ENCODE measurements at regions not wholly inside any gene's neighbourhood (a gene's known extent, or its start where the extent isn't known, plus 50 kb on each side); places are given as distances from the start of the nearest gene placed in this dataset.

GRCh38 chr6:135129136-135129856 lies 51.8 kb upstream of the MYB start:
- peak; percentile 82 for FAIRE-seq
- no peak for DNase-seq (ENCODE audit: insufficient read length, low spot score)
- TF ChIP-seq POLR2A (IDR thresholded peaks at IDR 0.05; ENCODE audit: low read depth, low read length): no peak
- no peak for TF ChIP-seq PAX5 (IDR thresholded peaks at IDR 0.05; ENCODE audit: insufficient read depth, low read length, severe bottlenecking)
- no peak for TF ChIP-seq POLR2AphosphoS5 (IDR thresholded peaks at IDR 0.05; ENCODE audit: low read depth, low read length)
- 0 out of 2 replicates have a peak, but pooled peaks have one; percentile 29 for TF ChIP-seq SPI1 (IDR thresholded peaks at IDR 0.05; ENCODE audit: low read depth, low read length)
- no peak for TF ChIP-seq TAF1 (IDR thresholded peaks at IDR 0.05; ENCODE audit: low read depth, low read length)

GRCh38 chr6:135128268-135128914 lies 52.7 kb upstream of the MYB start:
- FAIRE-seq (peak; percentile 88), DNase-seq (ENCODE audit: insufficient read length, low spot score) (peak; percentile 29)
- no peak for TF ChIP-seq POLR2A (IDR thresholded peaks at IDR 0.05; ENCODE audit: low read depth, low read length)
- TF ChIP-seq SPI1 (IDR thresholded peaks at IDR 0.05; ENCODE audit: low read depth, low read length): peak; percentile 36

- FAIRE-seq (peak; percentile 64), DNase-seq (ENCODE audit: insufficient read length, low spot score) (no peak)
- no peak for TF ChIP-seq POLR2A (IDR thresholded peaks at IDR 0.05; ENCODE audit: low read depth, low read length)
- TF ChIP-seq SPI1 (IDR thresholded peaks at IDR 0.05; ENCODE audit: low read depth, low read length): no peak
- no peak for TF ChIP-seq POLR2AphosphoS5 (IDR thresholded peaks at IDR 0.05; ENCODE audit: low read depth, low read length)
- no peak for TF ChIP-seq POU2F2 (IDR thresholded peaks at IDR 0.05; ENCODE audit: low read depth, low read length)
- no peak for TF ChIP-seq TAF1 (IDR thresholded peaks at IDR 0.05; ENCODE audit: low read depth, low read length)
- TF ChIP-seq PAX5 (IDR thresholded peaks at IDR 0.05; ENCODE audit: insufficient read depth, low read length, severe bottlenecking): no peak
Observed at GRCh38 chr6:135126729-135127128, 54.4 kb upstream of the MYB start.

GRCh38 chr6:135126034-135126433 lies 55.1 kb upstream of the MYB start:
- FAIRE-seq (no peak), DNase-seq (ENCODE audit: insufficient read length, low spot score) (no peak)
- no peak for TF ChIP-seq PAX5 (IDR thresholded peaks at IDR 0.05; ENCODE audit: insufficient read depth, low read length, severe bottlenecking)
- no peak for TF ChIP-seq TAF1 (IDR thresholded peaks at IDR 0.05; ENCODE audit: low read depth, low read length)
- TF ChIP-seq POU2F2 (IDR thresholded peaks at IDR 0.05; ENCODE audit: low read depth, low read length): no peak
- TF ChIP-seq SPI1 (IDR thresholded peaks at IDR 0.05; ENCODE audit: low read depth, low read length): no peak

GRCh38 chr6:135121434-135121833 lies 59.7 kb upstream of the MYB start:
- no peak for TF ChIP-seq PAX5 (IDR thresholded peaks at IDR 0.05; ENCODE audit: insufficient read depth, low read length, severe bottlenecking)
- no peak for TF ChIP-seq POU2F2 (IDR thresholded peaks at IDR 0.05; ENCODE audit: low read depth, low read length)
- TF ChIP-seq SPI1 (IDR thresholded peaks at IDR 0.05; ENCODE audit: low read depth, low read length): no peak
- no peak for TF ChIP-seq POLR2A (IDR thresholded peaks at IDR 0.05; ENCODE audit: low read depth, low read length)
- no peak for TF ChIP-seq TAF1 (IDR thresholded peaks at IDR 0.05; ENCODE audit: low read depth, low read length)
- TF ChIP-seq POLR2AphosphoS5 (IDR thresholded peaks at IDR 0.05; ENCODE audit: low read depth, low read length): no peak
- DNase-seq (ENCODE audit: insufficient read length, low spot score): no peak
- no peak for FAIRE-seq

GRCh38 chr6:135118134-135118730 lies 62.9 kb upstream of the MYB start:
- DNase-seq (ENCODE audit: insufficient read length, low spot score) (no peak), FAIRE-seq (no peak)

GRCh38 chr6:135117413-135117968 lies 62.9 kb upstream of the HBS1L start:
- TF ChIP-seq SPI1 (IDR thresholded peaks at IDR 0.05; ENCODE audit: low read depth, low read length) (0 out of 2 replicates have a peak, but pooled peaks have one; percentile 6), TAF1 (IDR thresholded peaks at IDR 0.05; ENCODE audit: low read depth, low read length) (no peak)
- DNase-seq (ENCODE audit: insufficient read length, low spot score): no peak
- peak; percentile 82 for FAIRE-seq

More at GRCh38 chr6:135118134-135118730, 62.9 kb upstream of the MYB start:
- no peak for TF ChIP-seq TAF1 (IDR thresholded peaks at IDR 0.05; ENCODE audit: low read depth, low read length)

- DNase-seq (ENCODE audit: insufficient read length, low spot score) (no peak), FAIRE-seq (peak; percentile 28)
- no peak for TF ChIP-seq SPI1 (IDR thresholded peaks at IDR 0.05; ENCODE audit: low read depth, low read length)
- no peak for TF ChIP-seq PAX5 (IDR thresholded peaks at IDR 0.05; ENCODE audit: insufficient read depth, low read length, severe bottlenecking)
- TF ChIP-seq TAF1 (IDR thresholded peaks at IDR 0.05; ENCODE audit: low read depth, low read length): no peak
- no peak for TF ChIP-seq POU2F2 (IDR thresholded peaks at IDR 0.05; ENCODE audit: low read depth, low read length)
- no peak for TF ChIP-seq POLR2A (IDR thresholded peaks at IDR 0.05; ENCODE audit: low read depth, low read length)
- no peak for TF ChIP-seq POLR2AphosphoS5 (IDR thresholded peaks at IDR 0.05; ENCODE audit: low read depth, low read length)
Observed at GRCh38 chr6:135116571-135116970, 61.9 kb upstream of the HBS1L start.

GRCh38 chr6:135115834-135116233 lies 61.2 kb upstream of the HBS1L start:
- DNase-seq (ENCODE audit: insufficient read length, low spot score): no peak
- TF ChIP-seq PAX5 (IDR thresholded peaks at IDR 0.05; ENCODE audit: insufficient read depth, low read length, severe bottlenecking) (no peak), POLR2A (IDR thresholded peaks at IDR 0.05; ENCODE audit: low read depth, low read length) (no peak), POLR2AphosphoS5 (IDR thresholded peaks at IDR 0.05; ENCODE audit: low read depth, low read length) (no peak), SPI1 (IDR thresholded peaks at IDR 0.05; ENCODE audit: low read depth, low read length) (no peak), TAF1 (IDR thresholded peaks at IDR 0.05; ENCODE audit: low read depth, low read length) (no peak), POU2F2 (IDR thresholded peaks at IDR 0.05; ENCODE audit: low read depth, low read length) (no peak)
- FAIRE-seq: peak; percentile 81

- TF ChIP-seq POU2F2 (IDR thresholded peaks at IDR 0.05; ENCODE audit: low read depth, low read length): no peak
- TF ChIP-seq TAF1 (IDR thresholded peaks at IDR 0.05; ENCODE audit: low read depth, low read length): no peak
- TF ChIP-seq PAX5 (IDR thresholded peaks at IDR 0.05; ENCODE audit: insufficient read depth, low read length, severe bottlenecking): no peak
- TF ChIP-seq SPI1 (IDR thresholded peaks at IDR 0.05; ENCODE audit: low read depth, low read length): no peak
- FAIRE-seq (no peak), DNase-seq (ENCODE audit: insufficient read length, low spot score) (no peak)
Observed at GRCh38 chr6:135115411-135115810, 60.8 kb upstream of the HBS1L start.

All from GM12891 (cell line).